Stimulated activated CD8-positive, alpha-beta memory T cell treated with anti-CD3 and anti-CD28 coated beads, Interleukin-12 subunit alpha, Interleukin-12 subunit beta, amount 100 ng/mL, for 24 hours (primary cell): ENCODE measurements at regions not wholly inside any gene's neighbourhood (a gene's known extent, or its start where the extent isn't known, plus 50 kb on each side); places are given as distances from the start of the nearest gene placed in this dataset.
"Not testable (repeated sequence)": the region's sequence is repeated elsewhere in the genome, so short reads cannot be mapped to it uniquely, and the experiment has no call there.

Source experiments
- DNase-seq: peaks from one replicate; pipeline ENCODE4 v3.0.0-alpha.2; 2020; ENCODE audit errors: extremely low read depth

DNA sequence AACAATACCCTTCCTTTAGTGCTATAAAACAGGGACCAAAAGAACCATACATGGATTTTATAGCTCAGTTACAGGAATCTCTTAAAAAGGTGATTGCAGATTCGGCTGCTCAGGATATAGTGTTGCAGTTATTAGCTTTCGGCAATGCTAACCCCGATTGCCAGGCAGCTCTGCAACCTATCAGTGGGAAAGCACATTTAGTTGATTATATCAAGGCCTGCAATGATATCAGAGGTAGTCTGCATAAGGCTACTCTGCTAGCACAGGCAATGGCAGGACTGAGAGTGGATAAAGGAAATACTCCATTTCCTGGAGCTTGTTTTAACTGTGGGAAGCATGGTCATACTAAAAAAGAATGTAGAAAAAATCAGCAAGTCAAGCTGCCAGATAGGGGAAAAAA is 327.7 kb downstream of the REEP3 start:
- DNase-seq: not testable (repeated sequence)

DNA sequence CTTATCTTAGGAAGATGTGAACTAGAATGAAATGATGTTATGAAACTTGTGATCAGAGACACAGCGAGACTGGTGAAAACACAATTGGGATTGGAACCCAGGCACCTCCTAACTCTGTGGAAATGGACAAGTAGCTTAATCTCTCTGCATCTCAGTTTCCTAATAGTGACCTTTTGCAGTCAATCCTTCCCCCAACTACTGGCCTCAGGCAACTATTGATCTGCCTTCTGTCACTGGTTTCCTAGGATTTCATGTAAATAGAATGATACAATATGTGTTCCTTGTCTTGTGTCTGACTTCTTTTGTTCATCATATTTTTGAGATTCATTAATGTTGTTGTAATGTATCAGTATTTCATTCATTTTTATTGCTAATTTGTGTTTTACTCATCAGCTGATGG is 341.7 kb downstream of the REEP3 start:
- DNase-seq: no peak

DNA sequence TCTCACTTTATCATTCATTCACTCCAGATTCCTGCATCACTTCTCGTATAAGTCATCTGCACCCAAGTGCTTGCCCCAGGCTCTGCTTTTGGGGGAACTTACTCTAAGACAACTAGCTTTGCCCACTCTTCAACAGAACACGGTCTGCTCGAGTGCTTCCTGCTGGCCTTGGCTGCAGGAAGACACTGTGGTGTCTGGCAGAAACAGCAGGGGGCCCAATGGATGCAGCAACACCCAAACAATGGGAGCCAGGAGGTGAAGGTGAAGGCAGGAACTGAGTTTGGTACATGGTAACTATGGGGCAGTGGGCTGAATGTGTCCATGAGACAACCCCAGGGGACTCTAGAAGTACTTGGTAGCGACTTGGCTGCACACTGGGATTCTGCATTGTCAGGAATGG is 344.0 kb downstream of the REEP3 start:
- no peak for DNase-seq

DNA sequence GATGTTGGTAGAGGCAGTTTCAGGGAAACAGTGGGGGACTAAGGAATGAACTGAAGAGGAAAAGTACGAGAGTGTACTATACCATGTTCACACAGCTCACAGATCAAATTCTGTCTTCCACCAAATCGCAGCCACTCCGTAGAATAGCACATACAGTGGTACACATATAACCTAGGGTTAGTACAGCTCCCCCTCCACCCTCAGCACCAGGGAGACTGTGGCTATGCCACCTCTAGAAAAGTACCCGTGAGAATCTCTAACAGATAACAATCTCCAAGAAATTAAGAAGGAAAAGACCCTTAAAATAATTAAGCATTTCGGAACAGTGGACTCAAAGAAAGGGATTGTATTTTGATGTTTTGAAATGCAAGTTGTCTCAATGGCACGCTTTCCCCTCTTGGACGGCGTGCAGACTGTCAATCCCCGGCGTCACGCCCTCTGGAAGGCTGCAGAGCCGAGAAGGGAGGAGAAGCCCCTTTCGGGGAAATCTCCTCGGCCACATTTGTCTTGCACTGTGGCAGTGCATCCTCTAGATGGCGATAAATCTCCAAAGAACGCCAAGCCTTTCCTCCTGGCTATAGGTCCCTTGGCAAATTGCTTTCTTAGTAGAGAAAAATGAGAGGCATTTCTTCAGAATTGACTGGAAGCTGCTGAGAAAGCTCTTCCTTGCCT is 345.0 kb downstream of the REEP3 start:
- no peak for DNase-seq

DNA sequence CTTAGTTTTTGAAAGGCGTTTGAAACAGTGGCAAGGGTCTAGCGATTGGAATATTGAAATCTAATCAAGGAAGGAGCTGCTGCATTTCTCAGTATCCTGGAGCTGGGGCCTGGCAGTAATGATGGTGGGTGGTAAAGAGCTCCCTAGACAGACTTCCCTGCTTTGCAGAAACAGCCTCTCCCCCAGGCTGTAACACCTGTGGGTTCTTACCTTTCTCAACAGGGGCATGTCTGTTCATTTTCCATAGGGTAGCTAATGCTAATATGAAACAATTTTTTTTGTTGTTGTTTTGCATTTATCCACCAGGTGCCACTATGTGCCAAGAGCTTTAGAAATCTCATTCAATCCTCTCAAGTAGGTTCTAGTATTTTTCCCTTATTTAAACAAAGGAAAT is 345.5 kb downstream of the REEP3 start:
- DNase-seq: no peak

DNA sequence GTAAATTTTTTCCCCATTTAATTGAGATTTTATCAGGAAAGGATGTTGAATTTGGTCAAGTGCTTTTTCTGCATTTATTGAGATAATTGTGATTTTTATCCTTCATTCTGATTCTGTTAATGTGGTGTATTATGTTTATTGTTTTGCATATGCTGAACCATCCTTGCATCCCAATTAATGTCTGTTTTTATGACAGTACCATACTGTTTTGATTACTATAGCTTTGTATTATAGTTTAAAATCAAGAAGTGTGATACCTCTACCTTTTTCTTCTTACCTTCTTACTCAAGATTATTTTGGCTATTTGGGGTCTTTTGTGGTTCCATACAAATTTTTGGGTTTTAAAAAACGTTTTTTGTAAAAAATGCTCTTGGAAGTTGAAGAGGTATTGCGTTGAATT is 357.2 kb downstream of the REEP3 start:
- no peak for DNase-seq

DNA sequence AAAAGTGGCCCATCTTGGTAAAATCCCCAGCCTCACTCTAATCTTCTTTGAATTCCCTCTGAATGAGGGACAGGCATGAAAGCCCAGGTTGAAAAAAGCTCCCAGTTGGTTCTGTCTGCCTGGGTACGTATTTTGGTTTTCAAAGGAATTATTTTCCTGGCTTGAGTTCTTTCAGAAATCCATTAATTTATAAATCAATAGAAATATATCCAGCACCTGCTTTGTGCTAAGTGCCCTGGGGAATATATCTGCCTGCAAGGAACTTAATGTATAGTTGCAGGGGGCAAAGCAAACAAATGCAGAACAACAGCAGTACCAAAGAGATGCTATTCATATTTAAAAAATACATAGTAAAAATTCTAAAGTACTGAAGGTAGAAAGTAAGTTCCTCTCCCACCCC is 362.7 kb downstream of the REEP3 start:
- DNase-seq: no peak

DNA sequence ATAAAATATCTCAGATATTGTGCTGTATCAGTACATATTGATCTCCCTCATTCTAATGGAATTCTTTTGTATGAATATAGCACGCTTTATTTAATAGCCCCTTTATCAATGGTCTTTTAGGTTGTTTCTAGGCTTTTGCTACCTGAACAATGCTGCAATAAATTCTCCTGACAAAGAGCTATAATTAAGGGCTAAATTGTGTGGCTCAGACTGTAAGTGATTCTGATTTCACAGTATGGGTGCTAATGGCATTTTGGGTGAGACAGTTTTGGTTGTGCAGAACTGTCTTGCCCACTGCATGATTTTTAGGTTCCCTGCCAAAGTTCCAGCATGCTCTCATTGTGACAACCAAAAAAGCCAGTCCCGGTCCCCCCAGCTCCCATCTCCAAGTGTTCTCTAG is 363.2 kb downstream of the REEP3 start:
- no peak for DNase-seq

DNA sequence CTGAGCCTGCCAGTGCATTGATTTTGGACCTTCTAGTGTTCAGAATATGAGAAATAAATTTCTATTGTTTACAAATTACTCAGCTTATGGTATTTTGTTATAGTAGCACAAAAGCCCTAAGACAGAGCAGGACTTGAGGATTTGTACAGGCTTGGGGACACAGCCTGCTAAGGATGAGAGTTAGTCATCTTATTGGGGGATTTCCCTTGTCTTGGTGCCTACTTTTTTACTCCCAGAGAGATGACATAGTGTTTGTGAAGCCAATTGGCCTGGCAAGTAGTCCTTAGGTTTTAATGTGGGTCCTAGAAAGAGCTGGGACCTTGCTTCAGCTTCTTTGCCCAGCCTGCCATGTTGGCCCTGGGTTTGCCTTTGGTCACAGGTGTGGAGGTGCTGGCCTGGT is 364.0 kb downstream of the REEP3 start:
- DNase-seq: no peak

DNA sequence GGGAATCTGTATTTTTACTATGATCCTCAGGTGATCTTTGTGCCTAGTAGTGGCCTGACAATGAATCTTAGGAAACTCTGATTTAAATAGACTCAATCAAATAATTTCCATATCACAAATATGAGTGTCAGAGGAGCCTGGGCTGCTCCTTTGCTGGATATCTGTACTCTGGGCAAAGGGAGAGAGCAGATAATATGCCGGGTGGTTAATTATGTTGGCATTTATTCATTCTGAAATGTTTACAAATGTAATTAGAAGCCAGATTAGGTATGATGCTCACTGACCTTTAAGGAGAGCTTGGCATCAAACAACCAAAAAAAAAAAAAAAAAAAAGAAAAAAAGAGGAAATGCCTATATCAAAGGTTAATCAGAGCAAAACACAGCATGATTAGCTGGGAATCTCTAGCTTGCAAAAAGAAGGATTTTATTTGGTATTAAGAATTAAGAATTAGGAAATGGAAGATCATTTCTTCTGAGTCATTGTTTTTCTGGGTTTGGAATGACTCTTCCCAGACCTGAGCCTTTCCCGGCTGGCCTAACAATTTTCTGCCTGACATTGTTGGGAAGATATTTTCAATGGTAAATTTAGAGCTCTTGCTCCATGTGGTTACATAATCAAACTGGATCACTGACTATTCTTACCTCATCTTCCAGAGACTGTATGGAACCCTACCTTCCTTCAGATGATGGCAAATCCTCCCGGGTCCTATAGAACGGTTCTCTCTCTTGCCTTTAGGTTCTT is 365.3 kb downstream of the REEP3 start:
- no peak for DNase-seq

DNA sequence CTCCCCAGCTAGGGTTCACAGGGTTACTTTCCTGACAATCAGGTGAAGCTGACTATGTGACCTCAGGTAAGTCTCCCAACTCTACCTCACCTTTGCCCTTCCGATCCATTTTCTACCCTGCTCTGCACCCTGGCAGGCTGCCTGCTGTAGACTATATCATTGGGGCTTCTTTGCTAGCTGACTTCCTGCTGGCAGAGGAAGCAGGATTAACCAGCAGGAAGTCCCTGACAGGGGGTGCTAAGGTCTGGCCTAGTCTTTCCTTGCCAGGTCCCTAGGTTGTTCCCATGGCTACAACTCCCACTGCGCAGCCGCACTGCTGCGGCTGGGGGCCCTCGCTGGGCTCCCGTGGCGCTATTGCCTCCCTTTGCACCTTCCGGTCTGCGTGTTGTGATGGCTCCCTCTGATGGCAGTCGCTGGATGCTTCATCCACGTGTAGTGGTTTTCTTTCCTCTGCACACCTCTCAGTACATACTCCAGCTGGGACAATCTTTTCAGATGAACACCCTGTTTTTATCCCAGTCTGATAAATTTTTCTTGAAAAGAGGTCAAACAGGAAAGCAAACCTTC is 365.9 kb downstream of the REEP3 start:
- DNase-seq: no peak

DNA sequence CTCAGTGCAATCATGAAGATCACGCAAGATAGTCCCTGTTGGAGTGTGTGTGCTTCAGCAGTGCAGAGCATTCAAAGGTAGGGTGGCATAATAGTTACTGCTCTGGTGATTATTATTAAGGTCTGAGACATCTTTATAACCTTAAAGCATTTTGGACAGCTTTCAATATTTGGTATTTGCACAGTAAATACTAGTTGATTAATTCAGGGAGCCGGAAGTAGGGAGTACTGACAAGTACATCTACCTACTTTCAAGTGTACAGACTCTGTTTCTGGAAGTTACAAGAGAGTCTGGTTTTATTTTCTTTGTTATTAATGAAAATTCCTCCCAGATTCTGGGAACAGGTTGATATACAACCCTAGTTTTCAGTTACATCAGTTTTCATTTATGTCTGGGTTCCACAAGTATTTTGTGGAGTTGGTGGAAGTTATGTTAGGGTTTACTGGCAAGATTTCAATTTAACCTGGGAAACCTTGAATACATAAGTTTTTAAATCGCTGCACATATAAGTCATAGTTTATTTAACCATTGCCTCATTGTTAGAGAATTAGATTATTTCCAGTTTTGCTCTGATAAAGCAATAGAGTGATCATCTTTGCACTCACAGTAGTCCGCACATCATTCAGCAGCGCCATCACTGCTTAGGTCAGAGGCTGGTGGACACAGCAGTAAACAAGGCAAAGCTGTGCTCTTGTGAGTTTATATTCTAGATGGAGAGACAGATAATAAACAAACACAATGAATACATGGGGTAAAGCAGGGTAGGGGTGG is 366.6 kb downstream of the REEP3 start:
- DNase-seq: no peak

DNA sequence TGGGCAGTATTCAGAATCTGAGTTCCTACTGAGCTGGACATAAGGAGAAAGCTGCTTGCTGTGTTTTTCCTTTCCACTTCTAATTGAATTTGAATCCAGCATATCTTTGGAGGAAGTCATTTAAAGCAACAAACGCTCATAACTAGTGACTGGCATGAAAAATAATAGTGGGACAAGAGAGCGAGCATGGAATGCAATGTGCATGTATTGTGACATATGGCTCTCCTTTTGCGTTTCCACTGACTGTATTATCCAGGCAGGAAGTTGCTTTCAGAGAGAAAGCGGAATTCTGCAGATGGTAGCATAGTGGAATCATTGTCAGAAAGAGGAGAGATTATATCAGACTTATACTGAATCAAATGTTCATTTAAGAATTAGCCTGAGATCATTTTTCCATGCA is 368.6 kb downstream of the REEP3 start:
- no peak for DNase-seq

DNA sequence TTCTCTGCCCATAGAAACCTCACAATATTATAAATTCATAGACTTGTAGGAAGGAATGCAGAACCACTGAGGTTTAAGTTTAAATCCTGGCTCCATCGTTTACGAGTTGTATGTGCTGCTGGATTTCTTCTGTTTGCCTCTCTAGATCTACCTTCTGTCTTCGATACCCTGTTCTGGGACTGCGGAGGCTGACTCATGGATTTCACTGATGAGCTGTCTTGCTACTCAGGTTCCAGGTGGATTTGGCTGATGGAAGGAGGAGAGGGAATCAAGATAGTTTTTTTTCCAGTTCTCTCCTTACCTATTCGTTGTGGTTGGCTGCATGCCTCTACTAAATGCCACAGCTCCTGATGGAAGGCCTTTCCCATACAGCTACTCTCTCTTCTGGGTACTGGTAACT is 375.8 kb downstream of the REEP3 start:
- no peak for DNase-seq

DNA sequence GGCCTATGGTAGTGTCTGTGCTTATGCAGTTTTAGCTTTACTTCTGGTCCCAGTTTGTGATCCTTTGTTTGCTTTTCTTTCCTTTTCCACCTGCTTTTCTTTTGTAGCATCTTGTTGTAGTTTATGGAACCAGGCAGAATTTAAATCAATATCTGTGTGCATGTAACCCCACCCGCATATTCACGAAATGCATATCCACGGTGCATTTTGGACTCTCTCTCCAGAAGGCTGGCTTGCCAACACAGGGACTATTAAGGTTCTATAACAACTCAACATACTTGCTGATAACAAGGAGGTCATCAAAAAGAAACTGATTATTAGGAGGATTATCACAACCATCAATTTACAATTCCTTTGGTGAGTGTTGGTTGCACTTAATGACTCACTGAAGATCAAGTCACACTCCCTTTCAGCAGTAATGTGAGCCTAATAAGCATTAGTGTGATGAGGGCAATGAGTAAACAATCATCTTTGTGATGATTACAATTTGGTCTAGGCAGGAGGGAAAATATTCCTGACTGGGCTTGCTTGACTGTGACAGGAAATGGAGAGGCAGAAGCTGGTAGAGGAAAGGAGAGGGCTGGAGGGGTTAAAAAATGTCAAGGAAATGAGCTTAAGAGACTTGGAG is 378.6 kb downstream of the REEP3 start:
- DNase-seq: no peak

DNA sequence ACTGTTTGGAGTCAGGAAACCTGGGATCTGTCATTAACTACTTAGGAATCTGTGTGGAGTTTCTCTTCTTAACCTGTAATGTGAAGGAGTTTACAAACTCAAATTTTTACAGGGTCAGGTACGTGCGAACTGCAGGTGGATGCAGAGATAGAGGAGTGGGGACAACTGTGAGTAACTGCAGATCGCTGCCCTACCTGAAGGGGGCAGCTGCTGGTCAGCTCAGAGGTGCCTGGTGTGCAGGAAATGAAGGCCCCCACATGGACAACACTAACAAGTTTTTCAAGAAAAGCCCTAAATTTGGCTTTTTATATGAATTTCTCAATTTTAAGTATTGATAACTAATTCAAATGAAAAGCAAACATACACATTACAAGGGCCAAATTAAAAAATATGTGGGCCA is 380.0 kb downstream of the REEP3 start:
- DNase-seq: no peak

DNA sequence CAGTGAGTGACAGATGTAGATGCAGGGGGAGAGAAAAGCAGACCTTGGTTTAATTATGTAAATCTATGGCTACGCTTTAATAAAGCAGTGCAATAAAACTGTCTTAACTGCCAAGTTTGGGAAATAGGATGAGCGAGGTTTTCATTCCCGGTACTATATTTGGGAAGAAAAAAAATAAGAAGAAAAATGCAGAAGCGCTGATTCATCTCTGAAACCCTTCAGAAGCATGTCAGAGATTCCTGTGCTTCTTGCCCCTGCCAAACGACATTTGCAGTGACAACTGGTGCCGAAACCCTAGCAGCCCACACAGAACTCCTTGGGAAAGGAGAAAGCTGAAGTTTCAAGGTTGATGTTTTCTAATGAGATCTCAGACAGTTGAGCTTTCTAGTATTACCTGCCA is 380.7 kb downstream of the REEP3 start:
- DNase-seq: no peak

DNA sequence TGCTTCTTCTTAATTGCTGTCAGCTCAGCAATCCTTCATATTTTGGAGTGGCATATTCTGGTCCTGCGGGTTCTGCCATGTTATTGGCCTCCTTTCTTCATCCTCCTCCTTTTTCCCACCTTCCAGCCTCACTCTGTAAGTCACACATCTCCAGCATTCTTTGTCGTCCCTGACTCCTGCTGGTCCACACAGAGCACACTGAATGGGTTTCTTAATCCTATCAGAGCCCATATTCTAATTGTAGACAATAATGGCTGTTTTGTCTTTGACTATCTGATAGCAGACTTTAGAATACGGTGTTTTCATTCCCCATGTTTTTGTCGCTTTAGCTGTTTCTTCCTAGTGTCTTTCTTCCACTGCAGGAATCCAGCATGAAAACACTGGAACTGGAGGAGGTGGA is 389.6 kb downstream of the REEP3 start:
- no peak for DNase-seq

DNA sequence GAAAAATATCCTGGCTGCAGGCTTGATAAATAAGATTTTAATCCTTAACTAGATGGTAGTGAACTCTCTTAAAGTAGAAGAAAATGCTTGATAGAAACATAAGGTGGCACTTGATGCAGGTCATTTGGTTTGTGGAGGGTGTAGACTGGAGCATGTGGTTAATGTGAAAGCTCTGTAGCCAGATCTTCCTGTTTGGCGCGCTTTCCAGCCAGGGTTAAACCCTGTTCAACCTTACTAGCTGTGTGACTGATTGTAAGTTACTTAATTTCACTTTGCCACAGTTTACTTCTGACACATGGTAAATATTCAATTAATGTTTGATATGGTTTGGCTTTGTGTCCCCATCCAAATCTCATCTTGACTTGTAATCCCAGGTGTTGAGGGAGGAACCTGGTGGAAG is 394.0 kb downstream of the REEP3 start:
- DNase-seq: no peak

DNA sequence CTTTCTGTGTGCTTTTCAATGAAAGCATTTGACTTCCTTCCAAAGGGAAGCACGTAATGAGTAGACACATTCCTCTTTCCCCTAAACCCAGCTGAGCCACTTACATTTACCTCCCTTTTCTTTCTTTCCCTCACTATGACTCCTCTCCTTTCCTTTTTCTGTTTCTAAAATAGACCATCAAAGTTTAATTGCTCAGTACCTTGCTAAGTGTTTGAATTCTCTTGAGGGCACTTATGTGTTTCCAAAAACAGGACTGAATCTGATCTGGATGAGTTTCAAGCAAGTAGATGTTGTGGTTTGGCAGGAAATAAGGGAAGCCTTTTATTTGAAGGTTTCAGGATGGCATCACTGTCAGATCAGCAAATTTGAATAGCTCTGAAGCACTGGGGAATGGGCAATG is 396.2 kb downstream of the REEP3 start:
- DNase-seq: no peak

DNA sequence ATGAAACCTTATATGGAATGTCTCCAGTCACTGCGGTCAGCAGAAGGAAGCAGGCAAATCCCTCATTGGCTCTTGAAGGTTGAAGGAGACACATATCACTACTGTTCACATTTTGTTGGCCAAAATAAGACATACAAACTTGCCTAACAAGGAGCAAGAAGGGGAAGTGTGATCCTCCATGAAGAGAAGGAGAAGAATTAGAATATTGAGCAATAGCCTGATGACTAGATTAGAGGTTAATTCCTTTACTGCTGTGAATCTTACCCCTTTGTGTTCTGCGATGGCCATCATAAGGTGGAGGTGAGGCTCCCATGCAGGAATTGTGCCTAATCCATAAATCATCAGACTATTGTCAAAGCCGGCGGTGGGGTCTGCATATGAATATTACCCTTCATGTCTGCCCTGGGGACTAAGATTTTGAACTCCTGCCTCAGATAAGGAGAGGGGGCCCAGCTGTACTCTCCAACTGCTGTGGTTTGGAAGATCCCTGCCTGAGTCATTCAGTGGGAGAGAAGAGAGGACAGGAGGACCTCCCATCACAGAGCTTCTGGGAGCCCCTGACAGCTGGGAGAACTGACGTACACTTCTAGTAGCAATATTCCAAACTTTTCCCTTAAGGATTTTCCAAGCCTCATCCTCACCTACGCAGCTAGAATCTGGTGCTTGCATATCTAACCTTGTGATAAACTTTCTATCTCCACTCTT is 398.5 kb downstream of the REEP3 start:
- no peak for DNase-seq

DNA sequence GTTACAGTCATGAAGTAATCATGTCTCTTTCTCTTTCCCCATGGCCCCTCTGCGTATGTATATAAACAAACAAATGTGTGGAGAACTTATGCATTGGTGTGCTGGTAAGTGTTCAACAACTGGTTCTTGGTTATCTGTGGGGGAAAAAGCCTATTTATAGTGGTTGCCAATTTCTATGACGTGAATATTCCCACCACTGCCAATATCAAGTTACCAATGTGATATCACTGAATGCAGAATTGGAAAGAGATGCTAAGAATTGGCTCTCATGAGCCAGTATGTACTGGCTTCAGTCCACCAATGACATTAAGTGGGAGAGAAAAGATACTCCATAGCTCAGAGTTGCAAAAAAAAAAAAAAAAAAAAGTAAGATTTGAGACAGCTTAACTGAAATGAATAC is 399.7 kb downstream of the REEP3 start:
- no peak for DNase-seq
